DOHH2 (cell line): ENCODE measurements at regions not wholly inside any gene's neighbourhood (a gene's known extent, or its start where the extent isn't known, plus 50 kb on each side); places are given as distances from the start of the nearest gene placed in this dataset.

Source experiments
- H3F3A ChIP-seq: fragments of 200-600 bp; sonication (generic), shearing (Covaris generic); 2 replicates; pipeline ENCODE4 v1.6.0; 2016; ENCODE audit warnings: antibody characterized with exemption, mild to moderate bottlenecking; ENCODE audit not compliant: control insufficient read depth, insufficient read depth
- H3K27ac ChIP-seq: fragments of 200-600 bp; sonication (generic); 2 replicates; pipeline ENCODE4 v1.5.1; 2014; ENCODE audit warnings: low read depth, mild to moderate bottlenecking, low read length, moderate library complexity
- H3K27me3 ChIP-seq: fragments of 200-600 bp; sonication (generic); 2 replicates; pipeline ENCODE4 v1.6.1; 2014; ENCODE audit warnings: mild to moderate bottlenecking, low read length, mixed read lengths; ENCODE audit not compliant: control insufficient read depth
- H3K36me3 ChIP-seq: fragments of 200-600 bp; sonication (generic); 2 replicates; pipeline ENCODE4 v1.6.1; 2014; ENCODE audit warnings: mild to moderate bottlenecking, low read length, moderate library complexity, mixed read lengths; ENCODE audit not compliant: control insufficient read depth
- H3K4me1 ChIP-seq: fragments of 200-600 bp; sonication (generic); 2 replicates; pipeline ENCODE4 v1.6.1; 2014; ENCODE audit warnings: mild to moderate bottlenecking, low read length, mixed read lengths; ENCODE audit not compliant: control insufficient read depth
- H3K4me2 ChIP-seq: fragments of 200-600 bp; sonication (generic); 2 replicates; pipeline ENCODE4 v1.6.0; 2014; ENCODE audit warnings: mild to moderate bottlenecking, low read length, moderate library complexity
- H3K4me3 ChIP-seq: fragments of 200-600 bp; sonication (generic); 2 replicates; pipeline ENCODE4 v1.5.1; 2014; ENCODE audit warnings: mild to moderate bottlenecking, low read length, mixed read lengths
- H3K79me2 ChIP-seq: fragments of 200-600 bp; sonication (generic); 2 replicates; pipeline ENCODE4 v1.6.1; 2014; ENCODE audit warnings: mild to moderate bottlenecking, low read length, mixed read lengths; ENCODE audit not compliant: control insufficient read depth
- H3K9me2 ChIP-seq: fragments of 200-600 bp; sonication (generic); replicated peaks from 2 replicates; pipeline ENCODE4 v1.6.1; 2014; ENCODE audit warnings: mild to moderate bottlenecking, low read length, mixed read lengths; ENCODE audit not compliant: control insufficient read depth
- H3K9me3 ChIP-seq: fragments of 200-600 bp; sonication (generic); 2 replicates; pipeline ENCODE4 v1.6.1; 2014; ENCODE audit warnings: antibody characterized with exemption, low read length, mixed read lengths; ENCODE audit not compliant: control insufficient read depth, insufficient read depth
- H4K20me1 ChIP-seq: fragments of 200-600 bp; sonication (generic); 2 replicates; pipeline ENCODE4 v1.6.0; 2014; ENCODE audit warnings: low read depth, mild to moderate bottlenecking, antibody characterized with exemption, low read length, moderate library complexity; ENCODE audit not compliant: control insufficient read depth, insufficient read depth
- CTCF ChIP-seq: fragments of 200-600 bp; sonication (generic); IDR thresholded peaks from one replicate; pipeline ENCODE4 v1.5.1; 2014; ENCODE audit warnings: antibody characterized with exemption, mild to moderate bottlenecking, low read depth, low read length; ENCODE audit not compliant: poor library complexity, severe bottlenecking
- EZH2phosphoT487 ChIP-seq: fragments of 200-600 bp; sonication (generic); IDR thresholded peaks from 2 replicates; pipeline ENCODE4 v1.6.1; 2017; ENCODE audit warnings: borderline replicate concordance, mild to moderate bottlenecking, antibody characterized with exemption, low read length, moderate library complexity, mixed read lengths

GRCh38 chr12:31821484-31821883, 92.7 kb upstream of the AMN1 start:
- no peaks in the 10 kb centered on the region; the same call in 1 of the 2 replicates for H3F3A ChIP-seq
- H3K27me3 ChIP-seq = no peaks in the 10 kb centered on the region
- H3K4me2 ChIP-seq = no peak overlapping the region
- no peak for TF ChIP-seq EZH2phosphoT487
- TF ChIP-seq CTCF = no peak
- no peak overlapping the region for H3K4me3 ChIP-seq
- H3K9me2 ChIP-seq = no peaks in the 10 kb centered on the region
- peaks cover 15% of the 10 kb centered on the region for H3K9me3 ChIP-seq
- H3K27ac ChIP-seq = no peak overlapping the region
- peaks cover 5% of the 10 kb centered on the region; the same call in 1 of the 2 replicates for H3K36me3 ChIP-seq
- H3K4me1 ChIP-seq = peaks cover 8% of the 10 kb centered on the region; the same call in 1 of the 2 replicates
- H3K79me2 ChIP-seq = no peaks in the 10 kb centered on the region
- no peaks in the 10 kb centered on the region for H4K20me1 ChIP-seq

GRCh38 chr12:31820832-31821231, 92.0 kb upstream of the AMN1 start:
- no peak overlapping the region for H3K4me2 ChIP-seq
- no peaks in the 10 kb centered on the region for H4K20me1 ChIP-seq
- H3K9me3 ChIP-seq = peaks cover 11% of the 10 kb centered on the region
- no peaks in the 10 kb centered on the region for H3K27me3 ChIP-seq
- no peaks in the 10 kb centered on the region; the same call in 1 of the 2 replicates for H3F3A ChIP-seq
- H3K4me3 ChIP-seq = no peak overlapping the region
- TF ChIP-seq EZH2phosphoT487 = no peak
- TF ChIP-seq CTCF = no peak
- no peaks in the 10 kb centered on the region for H3K79me2 ChIP-seq
- H3K27ac ChIP-seq = no peak overlapping the region
- H3K36me3 ChIP-seq = peaks cover 3% of the 10 kb centered on the region; the same call in 1 of the 2 replicates
- H3K9me2 ChIP-seq = no peaks in the 10 kb centered on the region
- H3K4me1 ChIP-seq = peaks cover 8% of the 10 kb centered on the region; the same call in 1 of the 2 replicates

DNA sequence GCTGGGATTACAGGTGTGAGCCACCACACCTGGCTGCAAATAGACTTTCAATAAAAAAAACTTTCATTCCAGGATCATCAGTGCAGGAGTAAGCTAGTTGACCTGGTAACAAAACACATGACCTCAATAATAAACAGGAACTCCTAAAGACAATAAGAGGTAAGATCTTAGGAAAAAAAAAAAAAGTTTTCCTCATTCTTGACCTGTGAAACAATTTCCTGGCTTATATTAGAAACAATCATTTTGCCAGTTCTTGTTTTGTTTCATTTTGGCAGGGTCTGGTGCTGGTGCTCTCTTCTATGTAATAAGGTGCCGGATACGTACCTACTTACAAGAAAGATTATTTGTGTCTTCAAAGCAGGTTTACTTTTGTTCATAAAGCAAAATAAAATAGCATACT, 90.6 kb upstream of the AMN1 start:
- Histone ChIP-seq H3K9me2 (no peaks in the 10 kb centered on the region), H3K4me3 (no peak overlapping the region), H3K27ac (no peak overlapping the region), H3K79me2 (no peaks in the 10 kb centered on the region), H3K4me1 (peaks cover 8% of the 10 kb centered on the region; the same call in 1 of the 2 replicates), H3F3A (no peaks in the 10 kb centered on the region; the same call in 1 of the 2 replicates), H3K9me3 (no peaks in the 10 kb centered on the region), H4K20me1 (no peaks in the 10 kb centered on the region), H3K4me2 (no peak overlapping the region), H3K36me3 (no peaks in the 10 kb centered on the region), H3K27me3 (no peaks in the 10 kb centered on the region)
- TF ChIP-seq CTCF = no peak
- no peak for TF ChIP-seq EZH2phosphoT487
